Naive thymus-derived CD4-positive, alpha-beta T cell (primary cell): ENCODE measurements at regions not wholly inside any gene's neighbourhood (a gene's known extent, or its start where the extent isn't known, plus 50 kb on each side); places are given as distances from the start of the nearest gene placed in this dataset.
"Not testable (repeated sequence)": the region's sequence is repeated elsewhere in the genome, so short reads cannot be mapped to it uniquely, and the experiment has no call there.

Experiments used
- ATAC-seq: fragments of 150-1000 bp; cut with Tn5 transposase; 2 replicates; pipeline ENCODE4 v1.10.0; 2021; ENCODE audit warnings: mild to moderate bottlenecking, moderate library complexity
- CTCF ChIA-PET: fragments of 350-600 bp; sonication (Branson Sonifier 250); formaldehyde crosslinking; loops from one replicate; lab custom pipeline; 2021; ENCODE audit warnings: antibody characterized with exemption; lab: Charles Lee
- POLR2A ChIA-PET: fragments of 350-600 bp; sonication (Branson Sonifier 250); formaldehyde crosslinking; loops from one replicate; lab custom pipeline; 2021; ENCODE audit warnings: antibody characterized with exemption, inconsistent platforms; lab: Charles Lee
- DNase-seq, 9 donors: peaks; one replicate each; pipeline versions ENCODE4 v3.0.0 to v3.0.0-alpha.2; 2020 to 2022; ENCODE audit warnings: mixed read lengths in 1 of 9
- H3K27ac ChIP-seq: one replicate; pipeline ENCODE4 v1.7.0; 2013; ENCODE audit warnings: mild to moderate bottlenecking, low read depth, low read length, moderate library complexity
- H3K27me3 ChIP-seq, 2 donors: one replicate each; pipeline ENCODE4 v1.7.0; 2013; ENCODE audit warnings: low read length in 2 of 2, mild to moderate bottlenecking in 2 of 2, moderate library complexity in 2 of 2; ENCODE audit not compliant: control insufficient read depth in 2 of 2, insufficient read depth in 2 of 2
- H3K36me3 ChIP-seq, 3 experiments: 1 replicate in 2 of 3; 2 replicates in 1 of 3; pipeline ENCODE4 v1.7.0; 2013; ENCODE audit warnings: low read length in 3 of 3, mild to moderate bottlenecking in 3 of 3, moderate library complexity in 1 of 3; ENCODE audit not compliant: insufficient read depth in 3 of 3, control insufficient read depth in 2 of 3
- H3K4me1 ChIP-seq, 2 donors: one replicate each; pipeline ENCODE4 v1.7.0; 2013; ENCODE audit warnings: low read length in 2 of 2, mild to moderate bottlenecking in 2 of 2, moderate library complexity in 1 of 2; ENCODE audit not compliant: control insufficient read depth in 2 of 2, insufficient read depth in 2 of 2
- H3K4me3 ChIP-seq: 2 replicates; pipeline ENCODE4 v1.7.0; 2013; ENCODE audit warnings: mild to moderate bottlenecking, low read length
- H3K9me3 ChIP-seq, 3 experiments: 1 replicate in 2 of 3; 2 replicates in 1 of 3; pipeline ENCODE4 v1.7.0; 2013; ENCODE audit warnings: low read length in 3 of 3; ENCODE audit not compliant: control insufficient read depth in 2 of 3
- H3K27ac Mint-ChIP-seq, 9 donors: one replicate each; pipeline ENCODE4 v1.8.0; 2020 to 2022; ENCODE audit warnings: mixed read lengths in 9 of 9, mild to moderate bottlenecking in 8 of 9, moderate library complexity in 5 of 9, inconsistent platforms in 2 of 9
- H3K27me3 Mint-ChIP-seq, 5 donors: one replicate each; pipeline ENCODE4 v1.8.0; 2021 to 2022; ENCODE audit warnings: mixed read lengths in 5 of 5, mild to moderate bottlenecking in 1 of 5
- H3K36me3 Mint-ChIP-seq, 5 donors: one replicate each; pipeline ENCODE4 v1.8.0; 2020 to 2022; ENCODE audit warnings: mixed read lengths in 5 of 5, mild to moderate bottlenecking in 3 of 5, inconsistent platforms in 1 of 5
- H3K4me1 Mint-ChIP-seq, 7 donors: one replicate each; pipeline ENCODE4 v1.8.0; 2020 to 2022; ENCODE audit warnings: mixed read lengths in 7 of 7, mild to moderate bottlenecking in 3 of 7, inconsistent platforms in 1 of 7
- H3K4me3 Mint-ChIP-seq, 10 donors: one replicate each; pipeline ENCODE4 v1.8.0; 2020 to 2022; ENCODE audit warnings: mild to moderate bottlenecking in 10 of 10, mixed read lengths in 10 of 10, moderate library complexity in 6 of 10, inconsistent platforms in 2 of 10
- H3K9me3 Mint-ChIP-seq, 11 donors: one replicate each; pipeline ENCODE4 v1.8.0; 2020 to 2022; ENCODE audit warnings: mixed read lengths in 11 of 11, mild to moderate bottlenecking in 4 of 11, inconsistent platforms in 1 of 11, moderate library complexity in 1 of 11
- intact Hi-C, 2 donors: fragments of 100-400 bp; cut with micrococcal nuclease; formaldehyde crosslinking; loops; one replicate each; pipeline ENCODE4 v1.15.1; 2023

DNA sequence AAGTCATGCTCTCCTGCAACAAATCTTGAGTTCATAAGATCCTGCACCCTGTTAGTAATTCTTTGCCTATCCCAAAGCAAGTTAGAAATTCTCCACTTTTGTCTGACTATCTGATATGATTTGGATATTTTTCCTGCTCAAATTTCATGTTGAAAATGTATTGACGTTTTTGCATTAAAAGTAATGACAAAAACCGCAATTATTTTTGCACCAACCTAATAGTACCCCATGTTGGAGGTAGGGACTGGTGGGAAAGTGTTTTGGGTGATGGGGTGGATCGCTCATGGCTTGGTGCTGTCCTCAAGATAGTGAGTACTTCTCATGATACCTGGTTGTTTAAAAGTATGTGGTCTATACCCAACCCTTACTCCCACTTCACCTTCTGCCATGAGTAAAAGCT lies 713.4 kb downstream of the CDH18 start:
- CTCF ChIA-PET: no interaction called here
- no peak overlapping the region for H3K27ac Mint-ChIP-seq
- Histone ChIP-seq H3K9me3 (no peaks in the 10 kb centered on the region), H3K4me3 (no peak overlapping the region), H3K27me3 (no peaks in the 10 kb centered on the region), H3K27ac (no peak overlapping the region), H3K4me1 (no peaks in the 10 kb centered on the region), H3K36me3 (no peaks in the 10 kb centered on the region)
- intact Hi-C loops: no loop called here
- POLR2A ChIA-PET: no interaction called here
- peaks cover 0 to 1% (median 0%) of the 10 kb centered on the region in 7 donors for H3K4me1 Mint-ChIP-seq
- H3K9me3 Mint-ChIP-seq: peaks cover 2 to 33% (median 9%) of the 10 kb centered on the region in 11 donors
- H3K4me3 Mint-ChIP-seq: no peak overlapping the region
- no peaks in the 10 kb centered on the region for H3K27me3 Mint-ChIP-seq
- ATAC-seq (no peak), DNase-seq (no peak)
- no peaks in the 10 kb centered on the region for H3K36me3 Mint-ChIP-seq

GRCh38 chr5:19285286-19285685 lies 702.7 kb downstream of the CDH18 start:
- intact Hi-C loops: no loop called here
- H3K4me3 Mint-ChIP-seq: no peak overlapping the region
- peaks cover 0 to 31% (median 14%) of the 10 kb centered on the region in 11 donors for H3K9me3 Mint-ChIP-seq
- no peaks in the 10 kb centered on the region for H3K27me3 Mint-ChIP-seq
- H3K27me3 ChIP-seq: no peaks in the 10 kb centered on the region
- no peaks in the 10 kb centered on the region for H3K9me3 ChIP-seq
- no peak for ATAC-seq
- CTCF ChIA-PET: no interaction called here
- H3K4me1 ChIP-seq: no peaks in the 10 kb centered on the region
- H3K27ac ChIP-seq: no peak overlapping the region
- no peaks in the 10 kb centered on the region for H3K4me1 Mint-ChIP-seq
- no peaks in the 10 kb centered on the region for H3K36me3 ChIP-seq
- POLR2A ChIA-PET: no interaction called here
- H3K27ac Mint-ChIP-seq: no peak overlapping the region
- H3K4me3 ChIP-seq: no peak overlapping the region
- H3K36me3 Mint-ChIP-seq: no peaks in the 10 kb centered on the region
- no peak for DNase-seq

DNA sequence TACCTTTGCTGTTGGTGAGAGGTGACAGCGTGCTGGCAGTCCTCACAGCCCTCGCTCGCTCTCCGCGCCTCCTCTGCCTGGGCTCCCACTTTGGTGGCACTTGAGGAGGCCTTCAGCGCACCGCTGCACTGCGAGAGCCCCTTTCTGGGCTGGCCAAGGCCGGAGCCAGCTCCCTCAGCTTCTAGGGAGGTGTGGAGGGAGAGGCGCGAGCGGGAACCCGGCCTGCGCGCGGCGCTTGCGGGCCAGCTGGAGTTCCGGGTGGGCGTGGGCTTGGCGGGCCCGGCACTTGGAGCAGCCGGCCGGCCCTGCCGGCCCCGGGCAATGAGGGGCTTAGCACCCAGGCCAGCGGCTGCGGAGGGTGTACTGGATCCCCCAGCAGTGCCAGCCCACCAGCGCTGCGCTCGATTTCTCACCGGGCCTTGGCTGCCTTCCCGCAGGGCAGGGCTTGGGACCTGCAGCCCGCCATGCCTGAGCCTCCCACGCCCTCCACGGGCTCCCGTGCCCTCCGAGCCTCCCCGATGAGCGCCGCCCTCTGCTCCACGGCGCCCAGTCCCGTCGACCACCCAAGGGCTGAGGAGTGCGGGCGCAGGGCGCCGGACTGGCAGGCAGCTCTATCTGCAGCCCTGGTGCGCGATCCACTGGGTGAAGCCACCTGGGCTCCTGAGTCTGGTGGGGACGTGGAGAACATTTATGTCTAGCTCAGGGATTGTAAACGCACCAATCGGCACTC lies 700.3 kb downstream of the CDH18 start:
- POLR2A ChIA-PET, H3K4me3 Mint-ChIP-seq, CTCF ChIA-PET, H3K27me3 Mint-ChIP-seq, DNase-seq, H3K27ac ChIP-seq, H3K4me1 ChIP-seq, H3K4me3 ChIP-seq, H3K27ac Mint-ChIP-seq, H3K36me3 Mint-ChIP-seq, intact Hi-C loops, H3K4me1 Mint-ChIP-seq, ATAC-seq, H3K27me3 ChIP-seq, H3K36me3 ChIP-seq, H3K9me3 ChIP-seq: not testable (repeated sequence)
- H3K9me3 Mint-ChIP-seq: peaks cover 0 to 31% (median 13%) of the 10 kb centered on the region in 11 donors

- H3K27me3 Mint-ChIP-seq, DNase-seq, H3K9me3 ChIP-seq, H3K27ac ChIP-seq, H3K4me3 Mint-ChIP-seq, H3K4me1 Mint-ChIP-seq, H3K4me3 ChIP-seq, H3K27me3 ChIP-seq, H3K27ac Mint-ChIP-seq, ATAC-seq, H3K4me1 ChIP-seq, POLR2A ChIA-PET, CTCF ChIA-PET, H3K36me3 ChIP-seq, H3K36me3 Mint-ChIP-seq, intact Hi-C loops: not testable (repeated sequence)
- H3K9me3 Mint-ChIP-seq: peaks cover 0 to 33% (median 14%) of the 10 kb centered on the region in 11 donors
Measured at GRCh38 chr5:19288311-19288710, 699.7 kb downstream of the CDH18 start.

GRCh38 chr5:19297934-19298333 lies 690.1 kb downstream of the CDH18 start:
- POLR2A ChIA-PET: no interaction called here
- H3K36me3 Mint-ChIP-seq: no peaks in the 10 kb centered on the region
- Histone ChIP-seq H3K4me1 (no peaks in the 10 kb centered on the region), H3K36me3 (no peaks in the 10 kb centered on the region), H3K27ac (no peak overlapping the region), H3K9me3 (no peaks in the 10 kb centered on the region), H3K4me3 (no peak overlapping the region), H3K27me3 (no peaks in the 10 kb centered on the region)
- DNase-seq (no peak), ATAC-seq (no peak)
- intact Hi-C loops: no loop called here
- H3K27ac Mint-ChIP-seq: no peak overlapping the region
- CTCF ChIA-PET: no interaction called here
- no peaks in the 10 kb centered on the region for H3K27me3 Mint-ChIP-seq
- no peaks in the 10 kb centered on the region for H3K4me1 Mint-ChIP-seq
- no peak overlapping the region for H3K4me3 Mint-ChIP-seq
- H3K9me3 Mint-ChIP-seq: peaks cover 0 to 18% (median 8%) of the 10 kb centered on the region in 11 donors

DNA sequence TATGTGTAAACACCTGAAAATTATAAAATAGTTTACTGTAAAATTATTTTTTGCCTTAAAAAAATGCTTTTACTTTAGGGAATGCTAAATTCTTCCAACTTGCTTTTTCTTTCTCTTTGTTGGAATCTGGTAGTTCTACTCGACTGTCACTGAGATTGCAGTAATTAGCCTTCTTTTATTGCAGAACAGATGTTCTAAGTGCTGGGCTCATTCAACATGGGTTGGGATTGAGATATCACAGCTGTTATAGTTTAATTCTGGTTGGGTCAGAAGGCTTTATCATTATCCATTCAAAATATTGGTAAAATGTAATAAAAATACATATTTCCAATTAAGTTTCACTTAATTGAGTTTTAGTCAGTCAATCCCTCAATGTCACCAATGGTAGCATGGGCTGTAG lies 686.7 kb downstream of the CDH18 start:
- Histone ChIP-seq H3K36me3 (no peaks in the 10 kb centered on the region), H3K27me3 (no peaks in the 10 kb centered on the region), H3K27ac (no peak overlapping the region), H3K4me3 (no peak overlapping the region), H3K4me1 (no peaks in the 10 kb centered on the region), H3K9me3 (peaks cover 0 to 3% (median 0%) of the 10 kb centered on the region in 3 experiments)
- no peak overlapping the region for H3K27ac Mint-ChIP-seq
- H3K4me1 Mint-ChIP-seq: no peaks in the 10 kb centered on the region
- ChIA-PET CTCF (no interaction called here), POLR2A (no interaction called here)
- H3K36me3 Mint-ChIP-seq: no peaks in the 10 kb centered on the region
- no peaks in the 10 kb centered on the region for H3K27me3 Mint-ChIP-seq
- H3K9me3 Mint-ChIP-seq: peaks cover 0 to 13% (median 7%) of the 10 kb centered on the region in 11 donors
- intact Hi-C loops: no loop called here
- ATAC-seq (no peak), DNase-seq (no peak)
- H3K4me3 Mint-ChIP-seq: no peak overlapping the region

- H3K27me3 ChIP-seq: no peaks in the 10 kb centered on the region
- no peak overlapping the region for H3K27ac ChIP-seq
- Mint-ChIP-seq H3K9me3 (peaks cover 2 to 50% (median 16%) of the 10 kb centered on the region in 11 donors), H3K36me3 (peaks cover 0 to 3% (median 0%) of the 10 kb centered on the region in 5 donors), H3K4me3 (no peak overlapping the region), H3K27me3 (no peaks in the 10 kb centered on the region), H3K4me1 (peaks cover 0 to 3% (median 0%) of the 10 kb centered on the region in 7 donors), H3K27ac (no peak overlapping the region)
- ATAC-seq (no peak), DNase-seq (no peak)
- H3K9me3 ChIP-seq: no peaks in the 10 kb centered on the region
- POLR2A ChIA-PET: no interaction called here
- H3K4me1 ChIP-seq: no peaks in the 10 kb centered on the region
- H3K4me3 ChIP-seq: no peak overlapping the region
- H3K36me3 ChIP-seq: no peaks in the 10 kb centered on the region
- CTCF ChIA-PET: no interaction called here
- intact Hi-C loops: no loop called here
Measured at GRCh38 chr5:19314840-19315239, 673.2 kb downstream of the CDH18 start.
